NCI-H1694 (cell line): ENCODE measurements at regions not wholly inside any gene's neighbourhood (a gene's known extent, or its start where the extent isn't known, plus 50 kb on each side); places are given as distances from the start of the nearest gene placed in this dataset.
"Not testable (repeated sequence)": the region's sequence is repeated elsewhere in the genome, so short reads cannot be mapped to it uniquely, and the experiment has no call there.

Source experiments
- DNase-seq: peaks from one replicate; lab custom pipeline; 2025; lab: John Stamatoyannopoulos, UW

GRCh38 chr6:81465859-81466258, 286.6 kb downstream of the TENT5A start:
- no peak for DNase-seq

- DNase-seq, result no peak
These were observed 296.1 kb downstream of the TENT5A start for GRCh38 chr6:81456416-81456815.

GRCh38 chr6:81455641-81456040, 296.8 kb downstream of the TENT5A start:
- no peak for DNase-seq

- DNase-seq, result no peak
These were observed 300.7 kb downstream of the TENT5A start for GRCh38 chr6:81451787-81452186.

GRCh38 chr6:81450180-81450579, 302.3 kb downstream of the TENT5A start:
- DNase-seq, result no peak

GRCh38 chr6:81446509-81446908, 306.0 kb downstream of the TENT5A start:
- DNase-seq, result no peak

- DNase-seq, result no peak
These were observed 313.1 kb downstream of the TENT5A start for GRCh38 chr6:81439417-81439816.

GRCh38 chr6:81436990-81437389, 315.5 kb downstream of the TENT5A start:
- no peak for DNase-seq

- DNase-seq, result no peak
These were observed 339.2 kb downstream of the TENT5A start for GRCh38 chr6:81413306-81413705.

GRCh38 chr6:81401970-81402690, 350.4 kb downstream of the TENT5A start:
- DNase-seq, result no peak

GRCh38 chr6:81396916-81397315, 355.6 kb downstream of the TENT5A start:
- no peak for DNase-seq

GRCh38 chr6:81387163-81387562, 365.3 kb downstream of the TENT5A start:
- DNase-seq, result no peak

GRCh38 chr6:81384921-81385320, 367.6 kb downstream of the TENT5A start:
- DNase-seq, result no peak

GRCh38 chr6:81383472-81383871, 369.0 kb downstream of the TENT5A start:
- no peak for DNase-seq

- DNase-seq, result no peak
These were observed 369.6 kb downstream of the TENT5A start for GRCh38 chr6:81382852-81383251.

- DNase-seq, result no peak
These were observed 371.0 kb downstream of the TENT5A start for GRCh38 chr6:81381382-81381916.

GRCh38 chr6:81380718-81381338, 371.7 kb downstream of the TENT5A start:
- no peak for DNase-seq

GRCh38 chr6:81376745-81377144, 375.7 kb downstream of the TENT5A start:
- no peak for DNase-seq

- no peak for DNase-seq
These were observed 379.1 kb downstream of the TENT5A start for GRCh38 chr6:81373414-81373813.

GRCh38 chr6:81371930-81372329, 380.6 kb downstream of the TENT5A start:
- no peak for DNase-seq

- no peak for DNase-seq
These were observed 385.5 kb downstream of the TENT5A start for GRCh38 chr6:81366972-81367371.

- no peak for DNase-seq
These were observed 390.2 kb downstream of the TENT5A start for GRCh38 chr6:81362246-81362645.

GRCh38 chr6:81353262-81353661, 399.2 kb downstream of the TENT5A start:
- no peak for DNase-seq

GRCh38 chr6:81344026-81344425, 408.5 kb downstream of the TENT5A start:
- DNase-seq, result not testable (repeated sequence)
